H9 (cell line): ENCODE measurements at regions not wholly inside any gene's neighbourhood (a gene's known extent, or its start where the extent isn't known, plus 50 kb on each side); places are given as distances from the start of the nearest gene placed in this dataset.

Experiments used
- DNase-seq: peaks from one replicate; pipeline ENCODE4 v3.0.0-alpha.2; 2017
- H2AFZ ChIP-seq: one replicate; pipeline ENCODE4 v1.6.1; 2013; ENCODE audit warnings: mild to moderate bottlenecking, low read length, control low read depth, moderate library complexity
- H2AK5ac ChIP-seq: 2 replicates; pipeline ENCODE4 v1.6.1; 2013; ENCODE audit warnings: low read length, control low read depth, mixed read lengths; ENCODE audit not compliant: insufficient read length
- H2BK120ac ChIP-seq: one replicate; pipeline ENCODE4 v1.6.1; 2013; ENCODE audit warnings: low read depth, mild to moderate bottlenecking, low read length, control low read depth, inconsistent platforms; ENCODE audit not compliant: poor library complexity, severe bottlenecking
- H2BK12ac ChIP-seq: 2 replicates; pipeline ENCODE4 v1.6.1; 2013; ENCODE audit warnings: low read length, control low read depth, mixed read lengths, low read depth; ENCODE audit not compliant: insufficient read length
- H2BK15ac ChIP-seq: 2 replicates; pipeline ENCODE4 v1.6.1; 2013; ENCODE audit warnings: low read depth, low read length, control low read depth
- H2BK20ac ChIP-seq: one replicate; pipeline ENCODE4 v1.6.1; 2013; ENCODE audit warnings: low read depth, mild to moderate bottlenecking, low read length, control low read depth, inconsistent platforms; ENCODE audit not compliant: poor library complexity, severe bottlenecking
- H2BK5ac ChIP-seq: 2 replicates; pipeline ENCODE4 v1.6.1; 2013; ENCODE audit warnings: low read length, control low read depth, mixed read lengths; ENCODE audit not compliant: insufficient read length
- H3K14ac ChIP-seq: 2 replicates; pipeline ENCODE4 v1.6.1; 2013; ENCODE audit warnings: low read length, control low read depth; ENCODE audit not compliant: insufficient read depth
- H3K18ac ChIP-seq: 2 replicates; pipeline ENCODE4 v1.6.1; 2013; ENCODE audit warnings: low read depth, mild to moderate bottlenecking, mixed read lengths, low read length, control low read depth; ENCODE audit not compliant: insufficient read length
- H3K23ac ChIP-seq: 2 replicates; pipeline ENCODE4 v1.6.1; 2013; ENCODE audit warnings: low read length, control low read depth, mixed read lengths, low read depth; ENCODE audit not compliant: insufficient read length
- H3K23me2 ChIP-seq: 2 replicates; pipeline ENCODE4 v1.6.1; 2013; ENCODE audit warnings: low read depth, mild to moderate bottlenecking, mixed read lengths, low read length, control low read depth; ENCODE audit not compliant: insufficient read length, poor library complexity, severe bottlenecking
- H3K27ac ChIP-seq: 2 replicates; pipeline ENCODE4 v1.5.1; 2013; ENCODE audit warnings: low read length, control low read depth, mixed read lengths, low read depth; ENCODE audit not compliant: insufficient read length
- H3K27me3 ChIP-seq: 2 replicates; pipeline ENCODE4 v1.6.1; 2013; ENCODE audit warnings: low read length, control low read depth, inconsistent platforms; ENCODE audit not compliant: insufficient read depth
- H3K4ac ChIP-seq: 2 replicates; pipeline ENCODE4 v1.6.1; 2013; ENCODE audit warnings: low read depth, mild to moderate bottlenecking, control low read depth, inconsistent platforms, low read length, moderate library complexity
- H3K4me1 ChIP-seq: 2 replicates; pipeline ENCODE4 v1.6.1; 2013; ENCODE audit warnings: low read length, control low read depth, inconsistent platforms; ENCODE audit not compliant: insufficient read depth
- H3K4me2 ChIP-seq: 2 replicates; pipeline ENCODE4 v1.6.1; 2013; ENCODE audit warnings: low read length, control low read depth, mixed read lengths; ENCODE audit not compliant: insufficient read length, insufficient read depth
- H3K56ac ChIP-seq: 2 replicates; pipeline ENCODE4 v1.6.1; 2013; ENCODE audit warnings: low read depth, mild to moderate bottlenecking, mixed read lengths, low read length, control low read depth; ENCODE audit not compliant: insufficient read length
- H3K79me1 ChIP-seq: 2 replicates; pipeline ENCODE4 v1.6.1; 2013; ENCODE audit warnings: low read depth, mild to moderate bottlenecking, moderate library complexity, low read length, control low read depth, inconsistent platforms; ENCODE audit not compliant: insufficient read depth, poor library complexity, severe bottlenecking
- H3K79me2 ChIP-seq: 2 replicates; pipeline ENCODE4 v1.6.1; 2013; ENCODE audit warnings: low read length, control low read depth, inconsistent platforms; ENCODE audit not compliant: insufficient read depth
- H3K9ac ChIP-seq: 2 replicates; pipeline ENCODE4 v1.6.1; 2013; ENCODE audit warnings: low read length, control low read depth, mixed read lengths; ENCODE audit not compliant: insufficient read length; ENCODE audit errors: extremely low read depth
- H3K9me3 ChIP-seq: one replicate; pipeline ENCODE4 v1.6.1; 2013; ENCODE audit warnings: low read depth, low read length, inconsistent platforms; ENCODE audit not compliant: control insufficient read depth
- H3T11ph ChIP-seq: one replicate; pipeline ENCODE4 v1.6.1; 2013; ENCODE audit warnings: mild to moderate bottlenecking, low read length, control low read depth, inconsistent platforms
- H4K20me1 ChIP-seq: one replicate; pipeline ENCODE4 v1.6.1; 2013; ENCODE audit not compliant: control insufficient read depth, insufficient read length, insufficient read depth
- H4K5ac ChIP-seq: 2 replicates; pipeline ENCODE4 v1.6.1; 2013; ENCODE audit warnings: low read depth, mild to moderate bottlenecking, mixed read lengths, low read length, control low read depth; ENCODE audit not compliant: insufficient read length
- H4K8ac ChIP-seq: replicated peaks from 2 replicates; pipeline ENCODE4 v1.6.1; 2013; ENCODE audit warnings: low read length, control low read depth, mixed read lengths, low read depth; ENCODE audit not compliant: insufficient read length
- H4K91ac ChIP-seq: 2 replicates; pipeline ENCODE4 v1.6.1; 2013; ENCODE audit warnings: low read depth, mild to moderate bottlenecking, moderate library complexity, mixed read lengths, low read length, control low read depth; ENCODE audit not compliant: insufficient read length
- H3K27ac Mint-ChIP-seq, 3 experiments: 2 replicates in 2 of 3; 3 replicates in 1 of 3; pipeline ENCODE4 v1.8.0; 2020 to 2021; ENCODE audit warnings: mixed read lengths in 3 of 3, mild to moderate bottlenecking in 1 of 3, moderate library complexity in 1 of 3
- H3K27me3 Mint-ChIP-seq: 2 replicates; pipeline ENCODE4 v1.8.0; 2021; ENCODE audit warnings: low read depth, mild to moderate bottlenecking, moderate library complexity, mixed read lengths
- H3K36me3 Mint-ChIP-seq, 3 experiments: 2 replicates in 2 of 3; 3 replicates in 1 of 3; pipeline ENCODE4 v1.8.0; 2020 to 2021; ENCODE audit warnings: low read depth in 3 of 3, mixed read lengths in 3 of 3; ENCODE audit not compliant: insufficient read depth in 1 of 3
- H3K4me1 Mint-ChIP-seq, 2 experiments: 2 replicates each; pipeline ENCODE4 v1.8.0; 2020; ENCODE audit warnings: mixed read lengths in 2 of 2
- H3K4me3 Mint-ChIP-seq, 2 experiments: 2 replicates in 1 of 2; 3 replicates in 1 of 2; pipeline ENCODE4 v1.8.0; 2020 to 2021; ENCODE audit warnings: mild to moderate bottlenecking in 2 of 2, mixed read lengths in 2 of 2, moderate library complexity in 1 of 2
- H3K9me3 Mint-ChIP-seq, 2 experiments: 2 replicates in 1 of 2; 3 replicates in 1 of 2; pipeline ENCODE4 v1.8.0; 2020; ENCODE audit warnings: mild to moderate bottlenecking in 2 of 2, mixed read lengths in 2 of 2, moderate library complexity in 1 of 2
- WGBS: extraction: QIAGEN DNeasy Blood & Tissue Kit; methylation state at CpG from one replicate; pipeline ENCODE4 v1.1.7; 2013; ENCODE audit warnings: missing lambda C conversion rate, low lambda C conversion rate, mixed read lengths; ENCODE audit not compliant: insufficient read length; ENCODE audit errors: extremely low coverage; 5-methylcytosine and 5-hydroxymethylcytosine counted together
- TF ChIP-seq, protein P1 (sequence below): fragments of 200-600 bp; sonication (generic); conservative IDR thresholded peaks from 3 replicates; pipeline ENCODE4 v1.8.0; 2021; ENCODE audit warnings: antibody characterized with exemption, mild to moderate bottlenecking

- Mint-ChIP-seq H3K9me3 (no peaks in the 10 kb centered on the region), H3K27ac (no peak overlapping the region)
- TF ChIP-seq, protein P1, sequence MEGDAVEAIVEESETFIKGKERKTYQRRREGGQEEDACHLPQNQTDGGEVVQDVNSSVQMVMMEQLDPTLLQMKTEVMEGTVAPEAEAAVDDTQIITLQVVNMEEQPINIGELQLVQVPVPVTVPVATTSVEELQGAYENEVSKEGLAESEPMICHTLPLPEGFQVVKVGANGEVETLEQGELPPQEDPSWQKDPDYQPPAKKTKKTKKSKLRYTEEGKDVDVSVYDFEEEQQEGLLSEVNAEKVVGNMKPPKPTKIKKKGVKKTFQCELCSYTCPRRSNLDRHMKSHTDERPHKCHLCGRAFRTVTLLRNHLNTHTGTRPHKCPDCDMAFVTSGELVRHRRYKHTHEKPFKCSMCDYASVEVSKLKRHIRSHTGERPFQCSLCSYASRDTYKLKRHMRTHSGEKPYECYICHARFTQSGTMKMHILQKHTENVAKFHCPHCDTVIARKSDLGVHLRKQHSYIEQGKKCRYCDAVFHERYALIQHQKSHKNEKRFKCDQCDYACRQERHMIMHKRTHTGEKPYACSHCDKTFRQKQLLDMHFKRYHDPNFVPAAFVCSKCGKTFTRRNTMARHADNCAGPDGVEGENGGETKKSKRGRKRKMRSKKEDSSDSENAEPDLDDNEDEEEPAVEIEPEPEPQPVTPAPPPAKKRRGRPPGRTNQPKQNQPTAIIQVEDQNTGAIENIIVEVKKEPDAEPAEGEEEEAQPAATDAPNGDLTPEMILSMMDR = no peak
Observed at GRCh38 chr9:111158363-111158762, 120.1 kb upstream of the LPAR1 start.

More at GRCh38 chr9:111158363-111158762, 120.1 kb upstream of the LPAR1 start:
- Histone ChIP-seq H2BK20ac (no peak overlapping the region), H4K5ac (no peak overlapping the region), H3K27me3 (no peaks in the 10 kb centered on the region), H4K20me1 (no peaks in the 10 kb centered on the region), H2BK5ac (no peak overlapping the region), H2AFZ (no peak overlapping the region), H3K23ac (no peak overlapping the region), H3K4me2 (no peak overlapping the region), H2BK15ac (no peak overlapping the region), H2AK5ac (no peak overlapping the region), H3K18ac (no peak overlapping the region), H3K56ac (no peak overlapping the region), H3K9ac (no peak overlapping the region), H3K27ac (no peak overlapping the region), H4K91ac (no peak overlapping the region), H3K4ac (no peak overlapping the region), H3K9me3 (no peaks in the 10 kb centered on the region), H3K4me1 (no peaks in the 10 kb centered on the region), H2BK120ac (no peak overlapping the region), H3K14ac (no peak overlapping the region), H3K79me1 (no peaks in the 10 kb centered on the region), H4K8ac (no peak overlapping the region), H3T11ph (no peak overlapping the region), H3K79me2 (no peaks in the 10 kb centered on the region), H2BK12ac (no peak overlapping the region), H3K23me2 (no peaks in the 10 kb centered on the region)
- DNase-seq = no peak
- H3K4me3 Mint-ChIP-seq = no peak overlapping the region
- H3K36me3 Mint-ChIP-seq = no peaks in the 10 kb centered on the region
- no peaks in the 10 kb centered on the region for H3K4me1 Mint-ChIP-seq
- H3K27me3 Mint-ChIP-seq = no peaks in the 10 kb centered on the region
- WGBS = no CpG with 5 or more reads among the region's 1 CpG
